Tibial nerve (tissue), 4 donors: ENCODE measurements at regions not wholly inside any gene's neighbourhood (a gene's known extent, or its start where the extent isn't known, plus 50 kb on each side); places are given as distances from the start of the nearest gene placed in this dataset.

ENCODE experiments used
- DNase-seq, 2 donors: peaks; one replicate each; pipeline ENCODE4 v3.0.0-alpha.2; 2019; ENCODE audit warnings: low spot score in 2 of 2
- H3K27ac ChIP-seq, 4 donors: fragments of 200-600 bp; sonication (generic) in 3 of 4; one replicate each; pipeline ENCODE4 v1.5.1; 2017 to 2019; ENCODE audit warnings: mild to moderate bottlenecking in 1 of 4
- H3K27me3 ChIP-seq, 2 donors: fragments of 200-600 bp; sonication (generic) in 1 of 2; one replicate each; pipeline versions ENCODE4 v1.5.1 to v1.6.0; 2017 to 2019
- H3K36me3 ChIP-seq, 3 donors: fragments of 200-600 bp; sonication (generic); one replicate each; pipeline ENCODE4 v1.5.1; 2018 to 2019
- H3K4me1 ChIP-seq, 4 donors: fragments of 200-600 bp; sonication (generic) in 3 of 4; one replicate each; pipeline ENCODE4 v1.5.1; 2017 to 2019
- H3K4me3 ChIP-seq, 4 donors: fragments of 200-600 bp; sonication (generic) in 3 of 4; one replicate each; pipeline ENCODE4 v1.5.1; 2017 to 2019; ENCODE audit warnings: mild to moderate bottlenecking in 1 of 4, moderate library complexity in 1 of 4
- H3K9me3 ChIP-seq, 4 donors: fragments of 200-600 bp; sonication (generic) in 3 of 4; one replicate each; pipeline ENCODE4 v1.5.1; 2017 to 2019
- CTCF ChIP-seq, 5 experiments: fragments of 200-600 bp in 3 of 5; fragments of 450-650 bp in 2 of 5; sonication (generic) in 3 of 5; IDR thresholded peaks; one replicate each; pipeline ENCODE4 v1.5.1; 2016 to 2019; ENCODE audit warnings: antibody characterized with exemption in 5 of 5, mild to moderate bottlenecking in 3 of 5, moderate library complexity in 2 of 5
- EP300 ChIP-seq, 2 donors: sonication (generic); formaldehyde crosslinking; IDR thresholded peaks; one replicate each; pipeline ENCODE4 v1.6.1; 2017; ENCODE audit warnings: antibody characterized with exemption in 2 of 2, mild to moderate bottlenecking in 1 of 2
- POLR2A ChIP-seq, 2 donors: fragments of 450-650 bp; IDR thresholded peaks; one replicate each; pipeline ENCODE4 v1.6.1; 2017; ENCODE audit warnings: antibody characterized with exemption in 2 of 2, mild to moderate bottlenecking in 2 of 2, moderate library complexity in 2 of 2
- WGBS, 2 donors: methylation state at CpG; one replicate each; pipeline ENCODE4 v1.1.5; 2018; 5-methylcytosine and 5-hydroxymethylcytosine counted together

GRCh38 chr2:106012591-106013347 lies 181.3 kb downstream of the UXS1 start:
- no peaks in the 10 kb centered on the region for H3K36me3 ChIP-seq
- WGBS, 2 donors = 88 to 95% methylated on average over 3 of the region's 3 CpGs
- H3K27ac ChIP-seq = no peak overlapping the region
- peaks cover 0 to 6% (median 0%) of the 10 kb centered on the region in 4 donors for H3K9me3 ChIP-seq
- DNase-seq = no peak
- H3K27me3 ChIP-seq = no peaks in the 10 kb centered on the region
- no peaks in the 10 kb centered on the region for H3K4me1 ChIP-seq
- H3K4me3 ChIP-seq = no peak overlapping the region
- TF ChIP-seq EP300 (IDR thresholded peaks at IDR 0.05) = no peak
- TF ChIP-seq POLR2A (IDR thresholded peaks at IDR 0.05) = no peak
- TF ChIP-seq CTCF (IDR thresholded peaks at IDR 0.05) = no peak

GRCh38 chr2:106012001-106012590 lies 182.0 kb downstream of the UXS1 start:
- Histone ChIP-seq H3K36me3 (no peaks in the 10 kb centered on the region), H3K27ac (no peak overlapping the region), H3K4me3 (no peak overlapping the region), H3K9me3 (peaks cover 0 to 13% (median 0%) of the 10 kb centered on the region in 4 donors), H3K27me3 (no peaks in the 10 kb centered on the region), H3K4me1 (no peaks in the 10 kb centered on the region)
- no peak for TF ChIP-seq POLR2A (IDR thresholded peaks at IDR 0.05)
- WGBS, 2 donors = 56 to 60% methylated on average over 4 of the region's 4 CpGs
- DNase-seq = no peak

DNA sequence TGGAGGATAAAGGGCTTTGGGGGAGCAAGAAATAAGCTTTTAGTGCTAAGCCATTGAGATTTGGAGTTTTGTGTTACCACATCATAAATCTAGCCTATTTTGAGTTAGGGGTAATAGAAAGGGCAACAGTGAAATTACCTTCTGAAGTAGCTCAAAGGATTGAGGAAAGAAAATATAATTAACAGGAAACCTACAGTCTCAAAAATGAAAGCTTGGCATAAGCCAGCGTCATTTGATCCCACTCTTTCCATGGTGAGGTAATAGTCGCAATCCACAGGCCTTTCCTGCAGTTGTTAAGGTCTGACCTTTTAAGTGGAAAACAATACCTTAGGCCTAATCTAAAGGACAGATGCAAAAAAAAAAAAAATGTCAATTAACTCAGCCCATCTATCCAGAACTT lies 182.7 kb downstream of the UXS1 start:
- Histone ChIP-seq H3K4me3 (no peak overlapping the region), H3K9me3 (peaks cover 0 to 20% (median 0%) of the 10 kb centered on the region in 4 donors), H3K36me3 (no peaks in the 10 kb centered on the region), H3K4me1 (no peaks in the 10 kb centered on the region), H3K27ac (no peak overlapping the region), H3K27me3 (no peaks in the 10 kb centered on the region)
- no peak for DNase-seq
- TF ChIP-seq CTCF (IDR thresholded peaks at IDR 0.05) (no peak), POLR2A (IDR thresholded peaks at IDR 0.05) (no peak), EP300 (IDR thresholded peaks at IDR 0.05) (no peak)
- 76 to 83% methylated on average over 2 of the region's 2 CpGs for WGBS, 2 donors

DNA sequence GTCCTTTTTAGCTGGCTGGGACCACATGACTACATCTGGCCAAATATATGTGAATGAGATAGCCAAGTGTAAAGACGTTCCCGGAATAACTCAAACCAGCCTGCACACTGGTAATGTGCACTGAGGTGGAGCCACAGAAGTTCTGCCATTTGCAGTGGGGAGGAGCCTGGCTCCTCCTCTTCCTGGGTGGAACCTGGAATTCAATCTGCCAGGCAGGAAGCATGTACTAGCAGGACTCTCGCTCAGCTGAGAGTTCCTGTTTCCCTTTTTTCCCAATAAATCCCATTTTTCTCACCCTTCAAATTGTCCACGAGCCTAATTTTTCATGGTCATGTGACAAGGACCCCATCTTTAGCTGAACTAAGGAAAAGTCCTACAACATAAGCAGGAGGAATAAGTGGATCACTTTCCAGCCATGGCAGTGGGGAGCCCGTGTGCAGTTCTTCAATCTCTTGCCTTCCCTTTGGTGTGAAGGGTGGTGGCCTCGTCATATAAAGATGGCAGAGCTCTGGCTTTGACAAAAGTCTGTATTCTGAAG lies 183.2 kb downstream of the UXS1 start:
- Histone ChIP-seq H3K4me3 (no peak overlapping the region), H3K27me3 (no peaks in the 10 kb centered on the region), H3K4me1 (no peaks in the 10 kb centered on the region), H3K9me3 (peaks cover 0 to 25% (median under 1%) of the 10 kb centered on the region in 4 donors), H3K27ac (no peak overlapping the region), H3K36me3 (no peaks in the 10 kb centered on the region)
- TF ChIP-seq POLR2A (IDR thresholded peaks at IDR 0.05) = no peak
- no peak for TF ChIP-seq CTCF (IDR thresholded peaks at IDR 0.05)
- no peak for TF ChIP-seq EP300 (IDR thresholded peaks at IDR 0.05)
- 82 to 87% methylated on average over 6 of the region's 6 CpGs for WGBS, 2 donors
- DNase-seq = no peak

- 75% methylated on average over 1 of the region's 1 CpG for WGBS, 2 donors
- no peak for TF ChIP-seq EP300 (IDR thresholded peaks at IDR 0.05)
- no peak for TF ChIP-seq POLR2A (IDR thresholded peaks at IDR 0.05)
- no peak for TF ChIP-seq CTCF (IDR thresholded peaks at IDR 0.05)
Observed at GRCh38 chr2:106009096-106009495, 185.0 kb downstream of the UXS1 start.

More at GRCh38 chr2:106009096-106009495, 185.0 kb downstream of the UXS1 start:
- H3K4me1 ChIP-seq = no peaks in the 10 kb centered on the region
- H3K27ac ChIP-seq = no peak overlapping the region
- H3K27me3 ChIP-seq = no peaks in the 10 kb centered on the region
- DNase-seq = no peak
- peaks cover 0 to 43% (median 5%) of the 10 kb centered on the region in 4 donors for H3K9me3 ChIP-seq
- H3K4me3 ChIP-seq = no peak overlapping the region
- no peaks in the 10 kb centered on the region for H3K36me3 ChIP-seq
